ENCODE measurements at regions not wholly inside any gene's neighbourhood (a gene's known extent, or its start where the extent isn't known, plus 50 kb on each side); places are given as distances from the start of the nearest gene placed in this dataset.

GRCh38 chr4:146027761-146028160 is 89.1 kb upstream of the ZNF827 start:
- no peak for DNase-seq

- DNase-seq, result no peak
These were observed 84.8 kb upstream of the ZNF827 start for GRCh38 chr4:146023334-146023967.

- DNase-seq, result no peak
These were observed 83.9 kb upstream of the ZNF827 start for GRCh38 chr4:146022541-146022940.

GRCh38 chr4:146018247-146018646 is 79.6 kb upstream of the ZNF827 start:
- no peak for DNase-seq

- DNase-seq, result no peak
These were observed 66.1 kb upstream of the ZNF827 start for GRCh38 chr4:146004730-146005129.

- DNase-seq, result no peak
These were observed 50.0 kb upstream of the ZNF827 start for GRCh38 chr4:145988628-145989027.
